BJ (cell line): ENCODE measurements at regions not wholly inside any gene's neighbourhood (a gene's known extent, or its start where the extent isn't known, plus 50 kb on each side); places are given as distances from the start of the nearest gene placed in this dataset.

Experiments used
- CTCF ChIA-PET: fragments of 350-600 bp; formaldehyde crosslinking; extraction: SDS; loops from one replicate; lab custom pipeline; 2021; ENCODE audit warnings: antibody characterized with exemption, inconsistent platforms; lab: Yijun Ruan, JAX
- POLR2A ChIA-PET: fragments of 300-600 bp; sonication (Branson Sonifier 250); formaldehyde crosslinking; extraction: SDS; loops from one replicate; lab custom pipeline; 2021; ENCODE audit warnings: antibody characterized with exemption; lab: Charles Lee
- DNase-seq: peaks from one replicate; pipeline ENCODE4 v3.0.0-alpha.2; 2011; ENCODE audit warnings: low read depth
- H3K27me3 ChIP-seq: 2 replicates; pipeline ENCODE4 v1.6.0; 2011; ENCODE audit warnings: low read length; ENCODE audit not compliant: control insufficient read depth, insufficient read depth
- H3K36me3 ChIP-seq: 2 replicates; pipeline ENCODE4 v1.5.1; 2011; ENCODE audit warnings: low read length; ENCODE audit not compliant: control insufficient read depth, insufficient read depth
- H3K4me3 ChIP-seq: 2 replicates; pipeline ENCODE4 v1.5.1; 2011; ENCODE audit warnings: low read depth, mild to moderate bottlenecking, control low read depth, low read length
- TF ChIP-seq, protein P1 (sequence below): IDR thresholded peaks from 2 replicates; pipeline ENCODE4 v1.5.1; 2011; ENCODE audit warnings: low read depth, mild to moderate bottlenecking, control low read depth, inconsistent platforms, low read length, moderate library complexity; ENCODE audit not compliant: insufficient read depth

DNA sequence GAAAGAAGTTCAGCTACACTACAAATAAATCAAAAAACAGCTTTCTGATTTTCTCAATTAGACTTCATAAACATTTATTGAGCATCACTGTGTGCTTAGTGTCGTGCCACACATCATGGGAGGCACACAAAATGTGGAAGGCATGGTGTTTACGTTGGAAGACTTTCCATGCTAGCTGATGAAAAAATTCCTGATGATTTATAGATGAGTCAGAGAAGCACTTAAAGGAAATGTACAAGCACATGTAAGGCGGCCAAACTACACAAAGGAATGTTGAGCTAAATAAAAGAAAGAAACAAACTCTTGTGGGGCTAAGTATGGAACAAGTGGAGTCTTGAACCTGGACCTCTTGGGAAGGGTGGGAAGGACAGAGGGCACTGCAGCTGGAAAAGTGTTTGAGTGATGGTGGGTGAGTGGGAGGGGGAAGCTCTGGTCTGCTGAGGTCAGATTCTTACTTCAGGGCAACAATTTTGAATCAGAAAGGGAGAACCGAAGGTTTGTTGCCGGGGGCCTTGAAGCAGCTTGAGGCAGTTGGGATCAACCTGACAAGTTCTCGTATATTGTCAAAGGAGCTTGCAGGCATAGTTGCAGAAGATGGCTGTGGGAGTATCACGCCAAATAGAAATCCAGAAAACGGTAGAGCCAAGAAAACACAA, 66.9 kb downstream of the FOXB1 start:
- ChIA-PET POLR2A (no interaction called here), CTCF (interaction anchor here (0.7 kb wide), 1 partner anchor 23 kb away, joined by 3 read pairs; no protein-coding TSS in a partner anchor)
- Histone ChIP-seq H3K36me3 (no peaks in the 10 kb centered on the region), H3K4me3 (no peak overlapping the region), H3K27me3 (no peaks in the 10 kb centered on the region; the same call in 1 of the 2 replicates)
- peak; percentile 9 for DNase-seq
- TF ChIP-seq, protein P1, sequence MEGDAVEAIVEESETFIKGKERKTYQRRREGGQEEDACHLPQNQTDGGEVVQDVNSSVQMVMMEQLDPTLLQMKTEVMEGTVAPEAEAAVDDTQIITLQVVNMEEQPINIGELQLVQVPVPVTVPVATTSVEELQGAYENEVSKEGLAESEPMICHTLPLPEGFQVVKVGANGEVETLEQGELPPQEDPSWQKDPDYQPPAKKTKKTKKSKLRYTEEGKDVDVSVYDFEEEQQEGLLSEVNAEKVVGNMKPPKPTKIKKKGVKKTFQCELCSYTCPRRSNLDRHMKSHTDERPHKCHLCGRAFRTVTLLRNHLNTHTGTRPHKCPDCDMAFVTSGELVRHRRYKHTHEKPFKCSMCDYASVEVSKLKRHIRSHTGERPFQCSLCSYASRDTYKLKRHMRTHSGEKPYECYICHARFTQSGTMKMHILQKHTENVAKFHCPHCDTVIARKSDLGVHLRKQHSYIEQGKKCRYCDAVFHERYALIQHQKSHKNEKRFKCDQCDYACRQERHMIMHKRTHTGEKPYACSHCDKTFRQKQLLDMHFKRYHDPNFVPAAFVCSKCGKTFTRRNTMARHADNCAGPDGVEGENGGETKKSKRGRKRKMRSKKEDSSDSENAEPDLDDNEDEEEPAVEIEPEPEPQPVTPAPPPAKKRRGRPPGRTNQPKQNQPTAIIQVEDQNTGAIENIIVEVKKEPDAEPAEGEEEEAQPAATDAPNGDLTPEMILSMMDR: no peak

DNA sequence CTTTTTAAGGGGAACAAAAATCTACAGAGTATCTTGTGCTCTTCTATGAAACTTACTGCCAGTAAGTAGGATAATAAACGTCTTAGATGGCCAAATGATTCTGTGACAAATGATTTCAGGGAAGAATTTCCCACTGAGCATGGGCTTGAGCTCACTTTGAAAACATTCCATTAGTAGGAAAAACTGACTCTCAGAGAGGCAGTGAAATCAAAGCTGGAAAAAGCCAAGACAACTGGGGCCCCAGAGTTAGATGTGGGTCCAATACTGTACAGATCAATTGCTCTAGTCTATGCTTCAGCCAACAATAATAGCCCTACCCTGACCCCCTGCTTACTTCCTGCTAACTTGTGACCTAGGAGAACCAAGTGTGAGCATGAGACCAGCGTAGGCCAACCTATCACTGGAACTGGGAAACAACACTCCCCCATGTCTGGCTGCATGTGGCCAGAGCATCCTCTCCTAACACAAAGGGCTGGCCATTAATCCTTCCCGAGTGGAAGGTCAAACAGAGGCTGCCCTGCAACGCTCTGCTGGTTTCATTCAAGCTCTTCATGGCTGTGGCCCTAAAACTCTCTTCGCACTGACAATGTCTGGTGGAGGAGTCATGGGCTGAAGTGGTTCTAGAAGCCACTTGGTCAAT, 68.8 kb downstream of the FOXB1 start:
- no peak for DNase-seq
- ChIA-PET POLR2A (no interaction called here), CTCF (no interaction called here)
- TF ChIP-seq, protein P1: no peak
- Histone ChIP-seq H3K4me3 (no peak overlapping the region), H3K27me3 (no peaks in the 10 kb centered on the region; the same call in 1 of the 2 replicates), H3K36me3 (no peaks in the 10 kb centered on the region)

DNA sequence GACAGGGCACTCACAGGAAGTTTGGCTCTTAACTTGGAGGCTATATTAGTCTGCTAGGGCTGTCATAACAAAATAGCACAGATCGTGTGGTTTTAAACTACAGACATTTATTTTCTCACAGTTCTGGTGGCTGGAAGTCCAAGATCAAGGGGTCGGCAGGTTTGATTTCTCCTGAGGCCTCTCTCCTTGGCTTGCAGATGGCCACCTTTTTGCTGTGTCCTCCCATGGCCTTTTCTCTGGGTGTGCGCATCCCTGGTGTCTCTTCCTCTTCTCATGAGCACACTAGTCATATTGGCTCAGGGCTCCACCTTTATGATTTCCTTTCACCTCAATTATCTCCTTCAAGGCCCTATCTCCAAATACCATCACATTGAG, 69.3 kb downstream of the FOXB1 start:
- no peak overlapping the region for H3K4me3 ChIP-seq
- ChIA-PET POLR2A (no interaction called here), CTCF (interaction anchor here (1.1 kb wide), 1 partner anchor 10 kb away, joined by 3 read pairs; no protein-coding TSS in a partner anchor)
- DNase-seq: no peak
- TF ChIP-seq, protein P1: no peak
- no peaks in the 10 kb centered on the region; the same call in 1 of the 2 replicates for H3K27me3 ChIP-seq
- no peaks in the 10 kb centered on the region for H3K36me3 ChIP-seq

DNA sequence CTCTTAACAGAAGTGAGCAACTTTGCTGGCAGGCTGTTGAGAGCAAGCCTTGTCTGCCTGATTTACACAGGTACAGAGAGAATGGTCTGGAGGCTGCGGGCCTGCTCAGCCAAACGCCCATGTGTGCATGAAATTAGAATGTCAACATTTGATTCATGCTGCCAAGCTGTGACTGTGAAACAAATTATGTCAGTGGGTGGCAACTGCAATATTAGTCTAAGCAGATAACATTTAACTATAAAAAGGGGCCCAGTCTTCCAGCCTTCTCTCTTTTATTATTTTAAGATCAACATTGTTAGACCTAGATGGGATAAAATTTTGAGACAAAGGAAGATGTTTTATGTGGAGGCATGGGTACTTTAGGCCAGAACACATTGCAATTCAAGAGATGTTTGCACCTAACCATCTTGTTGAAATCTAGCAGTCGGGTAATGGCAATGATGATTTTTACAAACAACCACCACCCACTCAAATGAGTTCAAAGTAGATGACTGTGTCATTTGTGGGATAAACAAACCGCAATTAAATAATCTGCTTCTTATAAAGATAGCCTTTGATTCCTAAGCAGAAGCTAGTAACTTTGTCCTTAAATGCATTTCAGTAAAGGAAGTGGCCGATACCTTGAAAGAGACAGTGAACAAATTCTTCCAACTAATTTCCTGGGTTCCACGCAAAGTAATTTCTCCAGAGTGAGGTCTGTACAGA, 70.2 kb downstream of the FOXB1 start:
- TF ChIP-seq, protein P1: no peak
- H3K27me3 ChIP-seq: no peaks in the 10 kb centered on the region; the same call in 1 of the 2 replicates
- no peak for DNase-seq
- ChIA-PET CTCF (interaction anchor here (1.1 kb wide), 1 partner anchor 9 kb away, joined by 3 read pairs; no protein-coding TSS in a partner anchor), POLR2A (no interaction called here)
- H3K36me3 ChIP-seq: no peaks in the 10 kb centered on the region
- H3K4me3 ChIP-seq: no peak overlapping the region

DNA sequence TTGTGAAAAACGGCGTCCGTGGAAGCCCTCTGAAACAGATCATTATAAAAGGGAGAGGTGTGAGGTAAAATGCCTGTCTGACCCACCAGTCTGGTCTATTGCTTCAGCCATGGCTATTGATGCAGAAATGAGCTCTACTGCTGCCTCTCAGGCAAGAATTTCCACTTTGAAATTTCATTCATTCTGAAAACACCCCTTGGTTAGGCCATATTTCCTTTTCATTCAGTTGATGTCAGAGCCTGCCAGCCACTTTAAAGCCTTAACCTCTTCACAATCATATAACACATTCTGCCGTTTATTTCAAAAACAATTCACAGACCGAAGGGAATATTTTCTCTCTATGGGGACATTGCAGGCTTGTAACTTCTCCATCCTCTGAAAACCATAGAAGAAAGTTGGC, 71.9 kb downstream of the FOXB1 start:
- H3K36me3 ChIP-seq: no peaks in the 10 kb centered on the region
- ChIA-PET CTCF (no interaction called here), POLR2A (no interaction called here)
- no peak for DNase-seq
- no peak overlapping the region for H3K4me3 ChIP-seq
- H3K27me3 ChIP-seq: no peaks in the 10 kb centered on the region; the same call in 1 of the 2 replicates
- TF ChIP-seq, protein P1: no peak
